Stomach (tissue), 8 donors: ENCODE measurements at regions not wholly inside any gene's neighbourhood (a gene's known extent, or its start where the extent isn't known, plus 50 kb on each side); places are given as distances from the start of the nearest gene placed in this dataset.
A peak's percentile ranks its signal among the peaks of the same experiment; 100 is the strongest.

Experiments
- DNase-seq, 2 donors: peaks; one replicate each; pipeline versions ENCODE4 v3.0.0 to v3.0.0-alpha.2; 2013 to 2019
- H3K27ac ChIP-seq, 5 donors: fragments of 200-600 bp in 4 of 5; sonication (generic) in 4 of 5; one replicate each; pipeline ENCODE4 v1.5.1; 2013 to 2019; ENCODE audit warnings: mild to moderate bottlenecking in 1 of 5, moderate library complexity in 1 of 5
- H3K27me3 ChIP-seq, 3 donors: fragments of 200-600 bp; sonication (generic); one replicate each; pipeline ENCODE4 v1.5.1; 2017 to 2019; ENCODE audit warnings: mixed run types in 1 of 3
- H3K36me3 ChIP-seq, 4 donors: fragments of 200-600 bp; sonication (generic); 1 replicate in 3 of 4; 2 replicates in 1 of 4; pipeline ENCODE4 v1.5.1; 2016 to 2019
- H3K4me1 ChIP-seq, 4 donors: fragments of 200-600 bp; sonication (generic); one replicate each; pipeline ENCODE4 v1.5.1; 2016 to 2019
- H3K4me3 ChIP-seq, 4 donors: fragments of 200-600 bp; sonication (generic) in 3 of 4; one replicate each; pipeline ENCODE4 v1.5.1; 2016 to 2019; ENCODE audit warnings: mild to moderate bottlenecking in 1 of 4
- H3K9me3 ChIP-seq, 4 donors: fragments of 200-600 bp; sonication (generic); one replicate each; pipeline ENCODE4 v1.5.1; 2016 to 2019
- CTCF ChIP-seq, 7 experiments: fragments of 450-650 bp in 4 of 7; fragments of 200-600 bp in 3 of 7; sonication (generic) in 3 of 7; IDR thresholded peaks; one replicate each; pipeline ENCODE4 v1.5.1; 2016 to 2019; ENCODE audit warnings: antibody characterized with exemption in 7 of 7, control low read depth in 2 of 7, mild to moderate bottlenecking in 1 of 7
- EP300 ChIP-seq: sonication (generic); formaldehyde crosslinking; IDR thresholded peaks from one replicate; pipeline ENCODE4 v1.6.1; 2017; ENCODE audit warnings: antibody characterized with exemption
- POLR2A ChIP-seq, 4 donors: fragments of 450-650 bp; IDR thresholded peaks; one replicate each; pipeline ENCODE4 v1.6.1; 2016; ENCODE audit warnings: antibody characterized with exemption in 4 of 4, control low read depth in 2 of 4, mild to moderate bottlenecking in 1 of 4, moderate library complexity in 1 of 4
- POLR2AphosphoS5 ChIP-seq, 3 donors: sonication (generic); formaldehyde crosslinking; IDR thresholded peaks; one replicate each; pipeline ENCODE4 v1.6.1; 2016; ENCODE audit warnings: antibody characterized with exemption in 3 of 3
- WGBS, 5 donors: extraction: QIAGEN DNeasy Blood & Tissue Kit in 3 of 5; methylation state at CpG; one replicate each; pipeline versions ENCODE4 v1.1.5 to v1.1.7; 2013 to 2018; 5-methylcytosine and 5-hydroxymethylcytosine counted together
- intact Hi-C: fragments of 100-400 bp; cut with DNase I; formaldehyde crosslinking; loops from one replicate; pipeline ENCODE4 v1.15.1; 2023; ENCODE audit warnings: low total_unique reads
- donor health status: healthy with polysubstance abuse.
- donor health status: Bipolar disorder and iron deficiency.
- donor health status: healthy.

- H3K27me3 ChIP-seq: no peaks in the 10 kb centered on the region
- H3K36me3 ChIP-seq: no peaks in the 10 kb centered on the region
- no peak overlapping the region for H3K27ac ChIP-seq
- no peak for DNase-seq
- H3K4me1 ChIP-seq: no peaks in the 10 kb centered on the region
- intact Hi-C loops: no loop called here
- H3K4me3 ChIP-seq: no peak overlapping the region
- H3K9me3 ChIP-seq: no peaks in the 10 kb centered on the region
- TF ChIP-seq POLR2AphosphoS5 (IDR thresholded peaks at IDR 0.05): no peak
- no peak for TF ChIP-seq EP300
- no peak for TF ChIP-seq CTCF (IDR thresholded peaks at IDR 0.05)
- TF ChIP-seq POLR2A (IDR thresholded peaks at IDR 0.05): no peak
- 57 to 73% (median 73%) methylated on average over 3 of the region's 3 CpGs for WGBS, 5 donors
Observed at GRCh38 chr12:61070640-61071414, 1189.4 kb upstream of the USP15 start.

GRCh38 chr12:61072717-61073116 is 1187.5 kb upstream of the USP15 start:
- Histone ChIP-seq H3K9me3 (no peaks in the 10 kb centered on the region), H3K27me3 (no peaks in the 10 kb centered on the region), H3K27ac (no peak overlapping the region), H3K4me3 (no peak overlapping the region), H3K4me1 (no peaks in the 10 kb centered on the region), H3K36me3 (no peaks in the 10 kb centered on the region)
- intact Hi-C loops: no loop called here
- DNase-seq: no peak
- TF ChIP-seq CTCF (IDR thresholded peaks at IDR 0.05) (no peak), POLR2AphosphoS5 (IDR thresholded peaks at IDR 0.05) (no peak), POLR2A (IDR thresholded peaks at IDR 0.05) (no peak), EP300 (no peak)

GRCh38 chr12:61095111-61095510 is 1165.1 kb upstream of the USP15 start:
- no peak for DNase-seq
- no peak overlapping the region for H3K4me3 ChIP-seq
- 39 to 74% (median 61%) methylated on average over 2 of the region's 2 CpGs for WGBS, 5 donors
- no peaks in the 10 kb centered on the region for H3K27me3 ChIP-seq
- TF ChIP-seq POLR2AphosphoS5 (IDR thresholded peaks at IDR 0.05): no peak
- no peak for TF ChIP-seq CTCF (IDR thresholded peaks at IDR 0.05)
- TF ChIP-seq EP300: no peak
- TF ChIP-seq POLR2A (IDR thresholded peaks at IDR 0.05): no peak
- H3K4me1 ChIP-seq: no peaks in the 10 kb centered on the region
- intact Hi-C loops: no loop called here
- H3K9me3 ChIP-seq: peaks cover 0 to 8% (median 0%) of the 10 kb centered on the region in 4 donors
- H3K27ac ChIP-seq: no peak overlapping the region
- no peaks in the 10 kb centered on the region for H3K36me3 ChIP-seq

- Histone ChIP-seq H3K36me3 (no peaks in the 10 kb centered on the region), H3K9me3 (peaks cover 0 to 11% (median 0%) of the 10 kb centered on the region in 4 donors), H3K27ac (no peak overlapping the region), H3K27me3 (no peaks in the 10 kb centered on the region), H3K4me1 (no peaks in the 10 kb centered on the region), H3K4me3 (no peak overlapping the region)
- intact Hi-C loops: no loop called here
- 57 to 72% (median 62%) methylated on average over 6 to 7 of the region's 7 CpGs for WGBS, 5 donors
- TF ChIP-seq POLR2AphosphoS5 (IDR thresholded peaks at IDR 0.05) (no peak), POLR2A (IDR thresholded peaks at IDR 0.05) (no peak), CTCF (IDR thresholded peaks at IDR 0.05) (no peak), EP300 (no peak)
- peak in 1 of 2 donors; percentile 3 for DNase-seq
Observed at GRCh38 chr12:61098031-61098580, 1162.1 kb upstream of the USP15 start.
